GM12872 (cell line): ENCODE measurements at regions not wholly inside any gene's neighbourhood (a gene's known extent, or its start where the extent isn't known, plus 50 kb on each side); places are given as distances from the start of the nearest gene placed in this dataset.

Source experiments
- TF ChIP-seq, protein P1 (sequence below): IDR thresholded peaks from 3 replicates; pipeline ENCODE4 v1.5.1; 2011; ENCODE audit warnings: low read depth, mild to moderate bottlenecking, low read length, moderate library complexity; ENCODE audit not compliant: insufficient read depth

DNA sequence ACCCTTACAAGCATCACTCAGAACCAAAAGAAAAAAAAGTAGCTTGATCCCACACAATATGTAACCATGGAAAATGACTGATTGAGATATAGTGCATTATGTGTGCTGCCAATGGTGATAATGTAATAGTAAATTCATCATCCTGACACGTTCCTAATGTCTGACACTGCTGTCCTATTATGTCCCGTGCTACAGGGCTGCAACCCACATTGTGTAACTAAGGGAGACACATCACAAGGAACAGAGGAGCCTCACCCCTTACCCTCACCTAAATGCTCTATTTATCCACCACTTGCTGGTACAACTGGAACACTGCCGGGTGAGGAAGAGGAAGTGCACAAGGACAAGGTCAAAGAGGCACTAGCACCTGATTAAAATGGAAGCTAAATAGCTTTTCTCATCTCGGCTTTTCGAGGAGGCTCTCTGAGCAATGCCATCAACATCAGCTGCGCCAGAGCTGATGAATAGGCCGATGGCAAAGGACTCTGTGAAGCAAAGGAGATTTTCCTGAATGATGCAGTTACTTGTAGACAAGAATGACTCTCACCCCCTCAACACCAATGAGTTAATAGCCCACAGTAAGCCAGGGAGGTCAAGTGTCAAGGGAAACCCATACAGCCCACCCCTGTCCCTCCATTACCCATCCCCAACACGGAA is 181.6 kb downstream of the HNRNPD start:
- TF ChIP-seq, protein P1, sequence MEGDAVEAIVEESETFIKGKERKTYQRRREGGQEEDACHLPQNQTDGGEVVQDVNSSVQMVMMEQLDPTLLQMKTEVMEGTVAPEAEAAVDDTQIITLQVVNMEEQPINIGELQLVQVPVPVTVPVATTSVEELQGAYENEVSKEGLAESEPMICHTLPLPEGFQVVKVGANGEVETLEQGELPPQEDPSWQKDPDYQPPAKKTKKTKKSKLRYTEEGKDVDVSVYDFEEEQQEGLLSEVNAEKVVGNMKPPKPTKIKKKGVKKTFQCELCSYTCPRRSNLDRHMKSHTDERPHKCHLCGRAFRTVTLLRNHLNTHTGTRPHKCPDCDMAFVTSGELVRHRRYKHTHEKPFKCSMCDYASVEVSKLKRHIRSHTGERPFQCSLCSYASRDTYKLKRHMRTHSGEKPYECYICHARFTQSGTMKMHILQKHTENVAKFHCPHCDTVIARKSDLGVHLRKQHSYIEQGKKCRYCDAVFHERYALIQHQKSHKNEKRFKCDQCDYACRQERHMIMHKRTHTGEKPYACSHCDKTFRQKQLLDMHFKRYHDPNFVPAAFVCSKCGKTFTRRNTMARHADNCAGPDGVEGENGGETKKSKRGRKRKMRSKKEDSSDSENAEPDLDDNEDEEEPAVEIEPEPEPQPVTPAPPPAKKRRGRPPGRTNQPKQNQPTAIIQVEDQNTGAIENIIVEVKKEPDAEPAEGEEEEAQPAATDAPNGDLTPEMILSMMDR = no peak

DNA sequence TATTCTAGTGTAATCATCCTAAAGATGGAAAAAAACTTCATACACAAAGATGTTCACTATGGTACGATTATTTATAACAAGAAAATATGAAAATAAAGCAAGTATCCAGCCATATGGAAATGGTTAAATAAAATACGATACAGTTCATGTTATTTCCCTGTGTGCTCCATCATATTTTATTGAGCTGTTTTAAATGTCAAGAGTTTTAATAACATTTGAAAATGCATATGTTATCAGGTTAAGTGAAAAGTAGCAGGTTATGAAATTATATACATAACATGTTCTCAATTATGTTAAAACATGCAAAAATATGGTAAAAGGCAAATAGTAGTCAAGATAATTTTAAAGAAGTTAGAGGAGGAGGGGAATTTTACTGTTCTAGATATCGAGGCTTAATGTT is 192.0 kb downstream of the HNRNPD start:
- TF ChIP-seq, protein P1 = no peak

DNA sequence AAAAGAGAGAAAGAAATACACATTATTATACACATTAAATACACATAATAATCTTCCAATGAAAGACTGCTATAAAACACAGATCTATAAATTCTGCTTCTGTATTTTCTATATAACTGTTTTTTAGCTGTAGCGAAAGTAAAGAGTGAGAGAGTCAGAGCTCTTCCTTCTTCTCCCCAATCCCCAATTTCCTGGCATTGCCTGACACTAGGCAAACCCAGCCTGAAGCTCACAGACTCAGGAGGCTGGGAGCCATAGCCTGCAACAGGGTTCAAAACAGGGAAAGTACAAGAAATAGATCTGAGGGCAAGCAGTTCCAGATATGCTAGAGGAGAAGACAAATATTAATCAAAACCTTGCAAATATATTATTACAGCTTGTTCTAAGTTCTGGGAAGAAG is 201.6 kb downstream of the HNRNPD start:
- TF ChIP-seq, protein P1 = no peak

DNA sequence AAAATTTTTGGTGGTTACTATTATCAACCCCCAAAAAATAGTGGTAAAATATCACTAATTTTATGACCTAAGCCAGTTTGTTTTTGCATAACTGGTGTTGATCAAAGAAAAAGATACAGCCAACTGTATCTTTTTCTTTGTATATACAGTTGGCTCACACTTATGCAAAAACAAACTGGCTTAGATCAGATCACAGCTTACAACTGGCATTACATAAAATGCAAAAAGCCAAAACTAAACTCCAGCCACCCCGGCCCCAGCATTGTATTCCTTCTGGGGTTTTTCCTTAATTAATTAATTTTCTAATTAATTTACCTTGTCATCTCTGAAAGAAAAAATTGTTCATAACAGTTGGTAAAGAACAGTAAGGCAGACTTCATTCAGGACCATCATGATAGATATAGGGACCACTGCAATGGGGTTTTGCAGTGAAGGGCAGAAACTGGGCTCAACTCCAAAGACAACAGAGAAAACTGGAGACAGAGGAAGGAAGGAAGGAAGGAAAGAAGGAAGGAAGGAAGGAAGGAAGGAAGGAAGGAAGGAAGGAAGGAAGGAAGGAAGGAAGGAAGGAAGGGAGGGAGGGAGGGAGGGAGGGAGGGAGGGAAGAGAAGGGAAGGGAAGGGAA is 202.1 kb downstream of the HNRNPD start:
- TF ChIP-seq, protein P1 = no peak

DNA sequence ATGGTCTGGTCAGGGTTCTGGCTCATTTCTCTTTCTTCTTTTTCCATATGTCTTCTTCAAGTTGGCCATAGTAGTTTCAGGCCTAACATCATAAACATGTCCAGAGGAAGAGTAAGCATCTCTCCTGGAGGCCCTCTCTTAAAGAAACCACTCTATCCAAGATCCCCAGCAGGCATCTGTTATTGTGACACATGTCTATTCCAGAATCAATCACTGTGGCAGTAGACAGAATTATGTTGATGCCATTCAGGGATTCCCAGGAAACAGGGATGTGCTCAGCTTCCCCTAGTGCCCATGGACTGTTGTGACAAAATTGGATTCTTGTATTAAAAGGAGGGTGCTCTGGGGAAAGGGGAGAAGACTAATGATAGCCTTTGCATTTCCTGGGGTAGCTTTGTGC is 224.0 kb downstream of the HNRNPD start:
- TF ChIP-seq, protein P1 = no peak

DNA sequence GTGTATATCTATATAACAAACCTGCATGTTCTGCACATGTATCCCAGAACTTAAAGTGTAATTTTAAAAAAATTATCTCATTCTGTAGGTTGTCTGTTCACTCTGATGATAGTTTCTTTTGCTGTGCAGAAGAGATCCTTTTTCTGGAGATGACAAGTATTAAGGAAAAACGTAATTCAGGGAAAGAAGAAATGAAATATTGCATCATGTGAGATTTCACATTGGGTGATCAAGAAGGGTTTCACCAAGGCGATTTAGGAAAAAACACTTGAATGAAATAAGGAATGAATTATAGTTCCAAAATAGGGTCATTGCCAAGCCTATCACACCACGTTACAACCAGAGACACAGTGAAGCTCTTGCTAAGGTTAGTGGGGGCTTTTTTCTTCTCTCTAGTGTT is 227.9 kb downstream of the HNRNPD start:
- TF ChIP-seq, protein P1 = no peak

DNA sequence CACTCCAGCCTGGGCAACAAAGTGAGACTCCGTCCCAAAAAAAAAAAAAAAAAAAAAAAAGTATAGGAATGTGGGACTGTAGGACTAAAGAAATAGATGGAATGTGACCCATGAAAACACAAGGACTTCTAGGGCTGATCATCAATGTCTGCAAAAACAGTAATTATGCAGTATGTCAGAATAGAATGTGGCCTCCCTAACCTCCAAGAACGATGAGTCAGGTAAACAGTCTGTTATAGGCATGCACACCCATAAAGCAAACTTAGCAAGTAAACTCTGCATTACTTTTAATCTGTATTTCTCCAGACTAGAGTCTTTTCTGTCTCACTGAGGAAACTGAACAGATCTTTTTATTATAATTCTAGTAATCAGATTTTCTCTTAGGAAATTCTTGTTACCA is 233.4 kb downstream of the HNRNPD start:
- TF ChIP-seq, protein P1 = no peak
